Right renal cortex interstitium (tissue), 3 donors: ENCODE measurements at regions not wholly inside any gene's neighbourhood (a gene's known extent, or its start where the extent isn't known, plus 50 kb on each side); places are given as distances from the start of the nearest gene placed in this dataset.

Experiments used
- DNase-seq, 3 donors: peaks; one replicate each; pipeline ENCODE4 v3.0.0-alpha.2; 2013; ENCODE audit warnings: low read depth in 3 of 3, low spot score in 2 of 3

- DNase-seq = peak in 2 of 3 donors; percentile 29 to 46
Observed at GRCh38 chr5:68953875-68954617, 139.8 kb upstream of the SLC30A5 start.

GRCh38 chr5:68954618-68954910 is 139.2 kb upstream of the SLC30A5 start:
- no peak for DNase-seq

GRCh38 chr5:68957591-68957990 is 136.2 kb upstream of the SLC30A5 start:
- no peak for DNase-seq

GRCh38 chr5:68958428-68958827 is 135.4 kb upstream of the SLC30A5 start:
- DNase-seq = no peak

GRCh38 chr5:68960456-68960855 is 133.4 kb upstream of the SLC30A5 start:
- DNase-seq = no peak

GRCh38 chr5:68960961-68961360 is 132.9 kb upstream of the SLC30A5 start:
- no peak for DNase-seq

- no peak for DNase-seq
Observed at GRCh38 chr5:68961762-68962161, 132.1 kb upstream of the SLC30A5 start.

- DNase-seq = peak; percentile 59 to 67 (median 62)
Observed at GRCh38 chr5:68962757-68963484, 130.9 kb upstream of the SLC30A5 start.

GRCh38 chr5:68964679-68965078 is 129.1 kb upstream of the SLC30A5 start:
- DNase-seq = no peak

- DNase-seq = no peak
Observed at GRCh38 chr5:68965926-68966325, 127.9 kb upstream of the SLC30A5 start.

GRCh38 chr5:68966596-68966995 is 127.2 kb upstream of the SLC30A5 start:
- no peak for DNase-seq

GRCh38 chr5:68968429-68968828 is 125.4 kb upstream of the SLC30A5 start:
- DNase-seq = no peak

GRCh38 chr5:68970617-68971016 is 123.2 kb upstream of the SLC30A5 start:
- no peak for DNase-seq

- DNase-seq = no peak
Observed at GRCh38 chr5:68973696-68974095, 120.1 kb upstream of the SLC30A5 start.

GRCh38 chr5:68983043-68983442 is 110.8 kb upstream of the SLC30A5 start:
- no peak for DNase-seq

- DNase-seq = no peak
Observed at GRCh38 chr5:68983959-68984358, 109.9 kb upstream of the SLC30A5 start.

- no peak for DNase-seq
Observed at GRCh38 chr5:68991279-68992084, 102.3 kb upstream of the SLC30A5 start.

- no peak for DNase-seq
Observed at GRCh38 chr5:68994645-68995044, 99.2 kb upstream of the SLC30A5 start.

- DNase-seq = no peak
Observed at GRCh38 chr5:68995845-68996545, 97.8 kb upstream of the SLC30A5 start.

GRCh38 chr5:68999181-68999580 is 94.6 kb upstream of the SLC30A5 start:
- no peak for DNase-seq
